CD14-positive monocyte (primary cell): ENCODE measurements at regions not wholly inside any gene's neighbourhood (a gene's known extent, or its start where the extent isn't known, plus 50 kb on each side); places are given as distances from the start of the nearest gene placed in this dataset.

Source experiments
- DNase-seq, 3 donors: peaks; one replicate each; pipeline ENCODE4 v3.0.0-alpha.2; 2011 to 2022
- H2AFZ ChIP-seq: 2 replicates; pipeline ENCODE4 v1.6.0; 2012; ENCODE audit warnings: mild to moderate bottlenecking, low read depth, low read length, inconsistent platforms; ENCODE audit not compliant: insufficient read depth, poor library complexity, severe bottlenecking
- H3K27ac ChIP-seq, 2 donors: 1 replicate in 1 of 2; 2 replicates in 1 of 2; pipeline ENCODE4 v1.5.1; 2012 to 2013; ENCODE audit warnings: low read length in 2 of 2, control low read depth in 1 of 2, inconsistent platforms in 1 of 2, low read depth in 1 of 2, mild to moderate bottlenecking in 1 of 2
- H3K27me3 ChIP-seq, 2 donors: one replicate each; pipeline versions ENCODE4 v1.6.0 to v1.6.1; 2011 to 2013; ENCODE audit warnings: low read length in 2 of 2; ENCODE audit not compliant: control insufficient read depth in 2 of 2, insufficient read depth in 2 of 2
- H3K36me3 ChIP-seq, 2 donors: replicated peaks in 1 of 2; 1 replicate in 1 of 2; 2 replicates in 1 of 2; pipeline versions ENCODE4 v1.5.1 to v1.6.1; 2012 to 2013; ENCODE audit warnings: low read length in 2 of 2, control low read depth in 1 of 2, inconsistent platforms in 1 of 2, mild to moderate bottlenecking in 1 of 2; ENCODE audit not compliant: insufficient read depth in 2 of 2, control insufficient read depth in 1 of 2
- H3K4me1 ChIP-seq, 2 donors: 1 replicate in 1 of 2; 2 replicates in 1 of 2; pipeline versions ENCODE4 v1.5.1 to v1.6.1; 2012 to 2013; ENCODE audit warnings: low read length in 2 of 2, control low read depth in 1 of 2, inconsistent platforms in 1 of 2, mild to moderate bottlenecking in 1 of 2, moderate library complexity in 1 of 2; ENCODE audit not compliant: insufficient read depth in 2 of 2, control insufficient read depth in 1 of 2
- H3K4me2 ChIP-seq: replicated peaks from 2 replicates; pipeline ENCODE3; 2012; ENCODE audit warnings: low read length, moderate library complexity, mild to moderate bottlenecking; ENCODE audit not compliant: poor library complexity, severe bottlenecking; ENCODE audit errors: extremely low read depth
- H3K4me3 ChIP-seq, 3 experiments: fragments of 200-600 bp in 1 of 3; sonication (generic) in 1 of 3; replicated peaks in 1 of 3; 1 replicate in 2 of 3; 2 replicates in 1 of 3; pipeline ENCODE4 v1.5.1; 2011 to 2013; ENCODE audit warnings: low read length in 3 of 3, mild to moderate bottlenecking in 3 of 3, control low read depth in 2 of 3, low read depth in 2 of 3, inconsistent platforms in 1 of 3, moderate library complexity in 1 of 3
- H3K79me2 ChIP-seq: 2 replicates; pipeline ENCODE4 v1.6.0; 2012; ENCODE audit warnings: mild to moderate bottlenecking, control low read depth, inconsistent platforms, low read length, moderate library complexity; ENCODE audit not compliant: insufficient read depth
- H3K9ac ChIP-seq: 2 replicates; pipeline ENCODE4 v1.6.0; 2017; ENCODE audit warnings: low read length, mild to moderate bottlenecking; ENCODE audit not compliant: insufficient read depth, poor library complexity, severe bottlenecking
- H3K9me3 ChIP-seq, 2 donors: replicated peaks in 1 of 2; 1 replicate in 1 of 2; 2 replicates in 1 of 2; pipeline versions ENCODE4 v1.5.1 to v1.6.1; 2012 to 2013; ENCODE audit warnings: low read length in 2 of 2, control low read depth in 1 of 2; ENCODE audit not compliant: control insufficient read depth in 1 of 2, insufficient read depth in 1 of 2
- H4K20me1 ChIP-seq: 2 replicates; pipeline ENCODE4 v1.6.0; 2012; ENCODE audit warnings: mild to moderate bottlenecking, low read length, control low read depth, moderate library complexity; ENCODE audit not compliant: insufficient read depth
- H3K27ac Mint-ChIP-seq, 7 donors: one replicate each; pipeline ENCODE4 v1.8.0; 2020; ENCODE audit warnings: mild to moderate bottlenecking in 7 of 7, mixed read lengths in 7 of 7, moderate library complexity in 6 of 7, inconsistent platforms in 2 of 7
- H3K27me3 Mint-ChIP-seq, 3 donors: one replicate each; pipeline ENCODE4 v1.8.0; 2021 to 2022; ENCODE audit warnings: low read depth in 3 of 3, mild to moderate bottlenecking in 3 of 3, mixed read lengths in 3 of 3, moderate library complexity in 3 of 3, inconsistent platforms in 1 of 3
- H3K36me3 Mint-ChIP-seq, 2 donors: one replicate each; pipeline ENCODE4 v1.8.0; 2020; ENCODE audit warnings: mixed read lengths in 2 of 2, inconsistent platforms in 1 of 2, mild to moderate bottlenecking in 1 of 2
- H3K4me1 Mint-ChIP-seq: one replicate; pipeline ENCODE4 v1.8.0; 2020; ENCODE audit warnings: mild to moderate bottlenecking, mixed read lengths
- H3K4me3 Mint-ChIP-seq, 2 donors: one replicate each; pipeline ENCODE4 v1.8.0; 2020; ENCODE audit warnings: mild to moderate bottlenecking in 2 of 2, mixed read lengths in 2 of 2, moderate library complexity in 1 of 2
- H3K9me3 Mint-ChIP-seq, 7 donors: one replicate each; pipeline ENCODE4 v1.8.0; 2020 to 2022; ENCODE audit warnings: mixed read lengths in 7 of 7, mild to moderate bottlenecking in 6 of 7, moderate library complexity in 6 of 7, inconsistent platforms in 2 of 7
- CTCF ChIP-seq: fragments of 200-600 bp; IDR thresholded peaks from one replicate; pipeline ENCODE4 v1.8.0; 2022; ENCODE audit warnings: antibody characterized with exemption, mild to moderate bottlenecking
- WGBS: methylation state at CpG from one replicate; pipeline ENCODE4 v1.1.5; 2013; ENCODE audit warnings: missing lambda C conversion rate; ENCODE audit not compliant: insufficient coverage; 5-methylcytosine and 5-hydroxymethylcytosine counted together
- intact Hi-C, 2 donors: fragments of 100-400 bp; cut with micrococcal nuclease; formaldehyde crosslinking; loops; one replicate each; pipeline versions ENCODE4 v1.15.0 to v1.15.1; 2023

GRCh38 chr5:126359884-126360283 is 63.3 kb upstream of the GRAMD2B start:
- Mint-ChIP-seq H3K9me3 (peaks cover 0 to 2% (median 0%) of the 10 kb centered on the region in 7 donors), H3K27ac (no peak overlapping the region), H3K27me3 (peaks cover 1 to 6% (median 5%) of the 10 kb centered on the region in 3 donors), H3K36me3 (no peaks in the 10 kb centered on the region), H3K4me3 (no peak overlapping the region), H3K4me1 (peaks cover 23% of the 10 kb centered on the region)
- 100% methylated on average over 6 of the region's 6 CpGs for WGBS
- no peaks in the 10 kb centered on the region for H3K36me3 ChIP-seq
- no peak overlapping the region for H3K27ac ChIP-seq
- no peaks in the 10 kb centered on the region for H3K27me3 ChIP-seq
- H2AFZ ChIP-seq = no peak overlapping the region
- H3K9ac ChIP-seq = no peak overlapping the region
- no peak overlapping the region for H3K4me3 ChIP-seq
- no peaks in the 10 kb centered on the region for H3K79me2 ChIP-seq
- no peaks in the 10 kb centered on the region for H4K20me1 ChIP-seq
- DNase-seq = no peak
- H3K4me1 ChIP-seq = peaks cover under 1 to 20% of the 10 kb centered on the region in 2 donors
- no peak for TF ChIP-seq CTCF
- intact Hi-C loops = no loop called here
- H3K9me3 ChIP-seq = no peaks in the 10 kb centered on the region
- no peak overlapping the region for H3K4me2 ChIP-seq

GRCh38 chr5:126360467-126360866 is 62.7 kb upstream of the GRAMD2B start:
- H3K9ac ChIP-seq = no peak overlapping the region
- TF ChIP-seq CTCF = no peak
- no peak overlapping the region for H3K4me3 ChIP-seq
- peak in 2 of 3 donors; percentile 2 to 68 for DNase-seq
- no CpG with 5 or more reads among the region's 1 CpG for WGBS
- Mint-ChIP-seq H3K36me3 (no peaks in the 10 kb centered on the region), H3K4me3 (no peak overlapping the region), H3K4me1 (peaks cover 21% of the 10 kb centered on the region), H3K27ac (no peak overlapping the region), H3K27me3 (peaks cover 1 to 6% (median 2%) of the 10 kb centered on the region in 3 donors), H3K9me3 (peaks cover 0 to 2% (median 0%) of the 10 kb centered on the region in 7 donors)
- H3K27me3 ChIP-seq = no peaks in the 10 kb centered on the region
- H3K79me2 ChIP-seq = no peaks in the 10 kb centered on the region
- H3K27ac ChIP-seq = no peak overlapping the region
- H4K20me1 ChIP-seq = no peaks in the 10 kb centered on the region
- no peaks in the 10 kb centered on the region for H3K36me3 ChIP-seq
- no peaks in the 10 kb centered on the region for H3K9me3 ChIP-seq
- no peak overlapping the region for H2AFZ ChIP-seq
- H3K4me2 ChIP-seq = no peak overlapping the region
- peaks cover 0 to 19% of the 10 kb centered on the region in 2 donors for H3K4me1 ChIP-seq
- intact Hi-C loops = no loop called here
